Cardiac muscle cell (in vitro differentiated cells and primary cell): ENCODE measurements at regions not wholly inside any gene's neighbourhood (a gene's known extent, or its start where the extent isn't known, plus 50 kb on each side); places are given as distances from the start of the nearest gene placed in this dataset.

Experiments
- DNase-seq, 2 donors: peaks; one replicate each; pipeline versions ENCODE4 v3.0.0 to v3.0.0-alpha.2; 2010 to 2017; ENCODE audit warnings: low read depth in 1 of 2, low spot score in 1 of 2
- H3K27ac ChIP-seq: fragments of 200-600 bp; sonication (generic); 2 replicates; pipeline ENCODE4 v1.5.1; 2016
- H3K27me3 ChIP-seq: fragments of 200-600 bp; sonication (generic); 2 replicates; pipeline ENCODE4 v1.6.0; 2016; ENCODE audit warnings: control low read depth
- H3K36me3 ChIP-seq: fragments of 200-600 bp; sonication (generic); 2 replicates; pipeline ENCODE4 v1.5.1; 2016; ENCODE audit warnings: control low read depth
- H3K4me1 ChIP-seq: fragments of 200-600 bp; sonication (generic); 2 replicates; pipeline ENCODE4 v1.8.1; 2017; ENCODE audit warnings: low read depth, mild to moderate bottlenecking, mixed run types
- H3K4me3 ChIP-seq: fragments of 200-600 bp; sonication (generic); 2 replicates; pipeline ENCODE4 v1.5.1; 2016; ENCODE audit warnings: mild to moderate bottlenecking
- H3K9me3 ChIP-seq: fragments of 200-600 bp; sonication (generic); 2 replicates; pipeline ENCODE4 v1.5.1; 2017; ENCODE audit warnings: low read depth, mild to moderate bottlenecking, control low read depth
- CTCF ChIP-seq: IDR thresholded peaks from 2 replicates; pipeline ENCODE4 v1.5.1; 2012; ENCODE audit warnings: low read depth, mild to moderate bottlenecking, low read length

- Histone ChIP-seq H3K36me3 (no peaks in the 10 kb centered on the region), H3K4me3 (no peak overlapping the region), H3K4me1 (no peaks in the 10 kb centered on the region), H3K27me3 (no peaks in the 10 kb centered on the region), H3K9me3 (no peaks in the 10 kb centered on the region), H3K27ac (no peak overlapping the region)
- DNase-seq = peak in 1 of 2 donors; percentile 0
- TF ChIP-seq CTCF = no peak
Measured at GRCh38 chr14:25231004-25231403, 181.1 kb upstream of the STXBP6 start.

GRCh38 chr14:25226214-25226613, 176.3 kb upstream of the STXBP6 start:
- no peaks in the 10 kb centered on the region for H3K4me1 ChIP-seq
- no peaks in the 10 kb centered on the region for H3K36me3 ChIP-seq
- no peak overlapping the region for H3K27ac ChIP-seq
- no peaks in the 10 kb centered on the region for H3K9me3 ChIP-seq
- no peak for DNase-seq
- no peak for TF ChIP-seq CTCF
- H3K4me3 ChIP-seq = no peak overlapping the region
- no peaks in the 10 kb centered on the region for H3K27me3 ChIP-seq

GRCh38 chr14:25222256-25222655, 172.3 kb upstream of the STXBP6 start:
- no peak for DNase-seq
- Histone ChIP-seq H3K36me3 (no peaks in the 10 kb centered on the region), H3K4me3 (no peak overlapping the region), H3K9me3 (no peaks in the 10 kb centered on the region), H3K27me3 (no peaks in the 10 kb centered on the region), H3K4me1 (no peaks in the 10 kb centered on the region), H3K27ac (no peak overlapping the region)
- TF ChIP-seq CTCF = no peak

- Histone ChIP-seq H3K27me3 (no peaks in the 10 kb centered on the region), H3K27ac (no peak overlapping the region), H3K36me3 (no peaks in the 10 kb centered on the region), H3K4me1 (no peaks in the 10 kb centered on the region), H3K4me3 (no peak overlapping the region), H3K9me3 (no peaks in the 10 kb centered on the region)
- DNase-seq = no peak
- TF ChIP-seq CTCF = no peak
Measured at GRCh38 chr14:25220514-25220913, 170.6 kb upstream of the STXBP6 start.

- H3K9me3 ChIP-seq = no peaks in the 10 kb centered on the region
- H3K4me3 ChIP-seq = no peak overlapping the region
- no peak overlapping the region for H3K27ac ChIP-seq
- no peak for DNase-seq
- no peak for TF ChIP-seq CTCF
- no peaks in the 10 kb centered on the region for H3K4me1 ChIP-seq
- H3K27me3 ChIP-seq = no peaks in the 10 kb centered on the region
- H3K36me3 ChIP-seq = no peaks in the 10 kb centered on the region
Measured at GRCh38 chr14:25215607-25216006, 165.7 kb upstream of the STXBP6 start.

GRCh38 chr14:25197885-25198284, 147.9 kb upstream of the STXBP6 start:
- TF ChIP-seq CTCF = no peak
- DNase-seq = no peak

More at GRCh38 chr14:25197885-25198284, 147.9 kb upstream of the STXBP6 start:
- Histone ChIP-seq H3K9me3 (no peaks in the 10 kb centered on the region), H3K27me3 (no peaks in the 10 kb centered on the region), H3K27ac (no peak overlapping the region), H3K4me1 (no peaks in the 10 kb centered on the region), H3K36me3 (no peaks in the 10 kb centered on the region), H3K4me3 (no peak overlapping the region)
